ENCODE measurements at regions not wholly inside any gene's neighbourhood (a gene's known extent, or its start where the extent isn't known, plus 50 kb on each side); places are given as distances from the start of the nearest gene placed in this dataset.

- WGBS (ENCODE audit: insufficient coverage) = 95% methylated on average over 14 of the region's 17 CpGs
- H3K27ac ChIP-seq (ENCODE audit: low read depth in 1 of 2, low read length in 2 of 2) = no peak overlapping the region
- no peak overlapping the region for H3K4me3 ChIP-seq (replicated peaks in 1 of 3; ENCODE audit: low read depth in 2 of 3, low read length in 3 of 3)
- H3K4me3 Mint-ChIP-seq = no peak overlapping the region
- H3K4me2 ChIP-seq (replicated peaks; ENCODE audit: extremely low read depth, low read length, poor library complexity, severe bottlenecking) = no peak overlapping the region
- TF ChIP-seq CTCF (IDR thresholded peaks at IDR 0.05) = no peak
- no peak for DNase-seq
- H3K36me3 ChIP-seq (replicated peaks in 1 of 2; ENCODE audit: control insufficient read depth in 1 of 2, insufficient read depth in 2 of 2, low read length in 2 of 2) = no peaks in the 10 kb centered on the region
- no peaks in the 10 kb centered on the region for H4K20me1 ChIP-seq (ENCODE audit: insufficient read depth, low read length)
- peaks cover 0 to 4% (median 3%) of the 10 kb centered on the region in 3 donors for H3K27me3 Mint-ChIP-seq (ENCODE audit: low read depth in 3 of 3)
- peaks cover 3 to 6% (median 4%) of the 10 kb centered on the region in 7 donors for H3K9me3 Mint-ChIP-seq
- H3K9ac ChIP-seq (ENCODE audit: insufficient read depth, low read length, poor library complexity, severe bottlenecking) = no peak overlapping the region
- H3K27me3 ChIP-seq (ENCODE audit: control insufficient read depth in 2 of 2, insufficient read depth in 2 of 2, low read length in 2 of 2) = no peaks in the 10 kb centered on the region
- H2AFZ ChIP-seq (ENCODE audit: insufficient read depth, low read depth, low read length, poor library complexity, severe bottlenecking) = no peak overlapping the region
- intact Hi-C loops (cut with micrococcal nuclease) = loop anchor here in 1 of 2 donors (10.0 kb wide), 1 partner anchor 590 kb away; no protein-coding TSS in a partner anchor
- peaks cover 3 to 4% of the 10 kb centered on the region in 2 donors for H3K4me1 ChIP-seq (ENCODE audit: control insufficient read depth in 1 of 2, insufficient read depth in 2 of 2, low read length in 2 of 2)
- no peak overlapping the region for H3K27ac Mint-ChIP-seq
- no peaks in the 10 kb centered on the region for H3K79me2 ChIP-seq (ENCODE audit: insufficient read depth, low read length)
- peaks cover 13% of the 10 kb centered on the region for H3K4me1 Mint-ChIP-seq
- peaks cover 0 to 18% of the 10 kb centered on the region in 2 donors for H3K36me3 Mint-ChIP-seq
- H3K9me3 ChIP-seq (replicated peaks in 1 of 2; ENCODE audit: control insufficient read depth in 1 of 2, insufficient read depth in 1 of 2, low read length in 2 of 2) = no peaks in the 10 kb centered on the region
These were observed 167.0 kb downstream of the ADSS2 start for GRCh38 chr1:244284641-244285156.

- WGBS (ENCODE audit: insufficient coverage) = no CpG with 5 or more reads among the region's 5 CpGs
- H3K9me3 Mint-ChIP-seq = peaks cover 3 to 6% (median 4%) of the 10 kb centered on the region in 7 donors
- peaks cover 2 to 4% (median 3%) of the 10 kb centered on the region in 3 donors for H3K27me3 Mint-ChIP-seq (ENCODE audit: low read depth in 3 of 3)
- no peak for TF ChIP-seq CTCF (IDR thresholded peaks at IDR 0.05)
- H3K4me3 Mint-ChIP-seq = no peak overlapping the region
- H3K27ac ChIP-seq (ENCODE audit: low read depth in 1 of 2, low read length in 2 of 2) = no peak overlapping the region
- H3K79me2 ChIP-seq (ENCODE audit: insufficient read depth, low read length) = no peaks in the 10 kb centered on the region
- no peak overlapping the region for H2AFZ ChIP-seq (ENCODE audit: insufficient read depth, low read depth, low read length, poor library complexity, severe bottlenecking)
- H3K27ac Mint-ChIP-seq = no peak overlapping the region
- no peaks in the 10 kb centered on the region for H3K36me3 ChIP-seq (replicated peaks in 1 of 2; ENCODE audit: control insufficient read depth in 1 of 2, insufficient read depth in 2 of 2, low read length in 2 of 2)
- no peaks in the 10 kb centered on the region for H3K9me3 ChIP-seq (replicated peaks in 1 of 2; ENCODE audit: control insufficient read depth in 1 of 2, insufficient read depth in 1 of 2, low read length in 2 of 2)
- H3K9ac ChIP-seq (ENCODE audit: insufficient read depth, low read length, poor library complexity, severe bottlenecking) = no peak overlapping the region
- peaks cover 8% of the 10 kb centered on the region in 2 donors for H3K4me1 ChIP-seq (ENCODE audit: control insufficient read depth in 1 of 2, insufficient read depth in 2 of 2, low read length in 2 of 2)
- H4K20me1 ChIP-seq (ENCODE audit: insufficient read depth, low read length) = no peaks in the 10 kb centered on the region
- intact Hi-C loops (cut with micrococcal nuclease) = loop anchor here in 1 of 2 donors (10.0 kb wide), 1 partner anchor 592 kb away; no protein-coding TSS in a partner anchor
- peaks cover 0 to 14% of the 10 kb centered on the region in 2 donors for H3K36me3 Mint-ChIP-seq
- H3K4me3 ChIP-seq (replicated peaks in 1 of 3; ENCODE audit: low read depth in 2 of 3, low read length in 3 of 3) = no peak overlapping the region
- H3K27me3 ChIP-seq (ENCODE audit: control insufficient read depth in 2 of 2, insufficient read depth in 2 of 2, low read length in 2 of 2) = no peaks in the 10 kb centered on the region
- DNase-seq = no peak
- H3K4me1 Mint-ChIP-seq = peaks cover 19% of the 10 kb centered on the region
- no peak overlapping the region for H3K4me2 ChIP-seq (replicated peaks; ENCODE audit: extremely low read depth, low read length, poor library complexity, severe bottlenecking)
These were observed 165.4 kb downstream of the ADSS2 start for GRCh38 chr1:244286341-244286740.

Data from CD14-positive monocyte (primary cell).